G401.6 (cell line): ENCODE measurements at regions not wholly inside any gene's neighbourhood (a gene's known extent, or its start where the extent isn't known, plus 50 kb on each side); places are given as distances from the start of the nearest gene placed in this dataset.
"Not testable (repeated sequence)": the region's sequence is repeated elsewhere in the genome, so short reads cannot be mapped to it uniquely, and the experiment has no call there.

ENCODE experiments used
- FAIRE-seq: peaks from 2 replicates; lab custom pipeline; 2012; peaks lifted over from hg19 to GRCh38; lab: Jason Lieb, UNC

DNA sequence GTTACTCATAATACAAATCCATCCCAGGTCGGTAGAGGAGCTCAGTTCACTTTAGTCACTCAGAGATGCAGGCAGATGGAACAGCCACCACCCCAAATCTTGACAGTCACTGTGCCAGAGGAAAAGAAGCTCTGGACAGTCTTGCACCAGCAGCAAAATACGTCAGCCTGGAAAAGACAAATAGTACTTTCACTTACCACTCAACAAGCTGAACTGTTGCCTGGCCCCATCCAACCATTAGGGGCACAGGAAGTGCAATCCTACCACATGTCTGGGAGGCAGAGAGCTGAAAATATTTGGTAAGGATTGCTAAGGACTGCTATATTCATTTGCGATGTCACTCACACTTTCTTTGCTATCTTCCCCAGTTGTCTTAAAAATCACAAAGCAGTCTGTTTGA, 239.1 kb upstream of the TOX3 start:
- no peak for FAIRE-seq

DNA sequence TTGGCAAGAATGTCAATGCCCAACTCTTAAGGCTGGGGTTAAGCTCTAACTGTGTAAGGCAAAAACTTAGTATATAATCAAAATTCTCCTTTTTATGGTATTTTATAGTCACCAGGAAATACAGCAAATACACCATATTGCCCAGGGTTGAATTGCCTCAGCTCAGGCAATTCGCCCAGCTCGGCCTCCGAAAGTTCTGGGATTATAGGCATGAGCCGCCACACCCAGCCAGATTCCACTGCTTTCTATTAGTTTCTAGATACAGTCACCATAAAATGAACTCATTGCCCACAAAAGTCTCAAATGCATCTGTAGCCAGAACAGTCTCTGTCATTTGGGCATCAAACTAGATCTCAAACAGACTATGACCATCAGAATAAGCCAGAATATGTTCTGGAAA, 238.7 kb upstream of the TOX3 start:
- FAIRE-seq, result no peak

DNA sequence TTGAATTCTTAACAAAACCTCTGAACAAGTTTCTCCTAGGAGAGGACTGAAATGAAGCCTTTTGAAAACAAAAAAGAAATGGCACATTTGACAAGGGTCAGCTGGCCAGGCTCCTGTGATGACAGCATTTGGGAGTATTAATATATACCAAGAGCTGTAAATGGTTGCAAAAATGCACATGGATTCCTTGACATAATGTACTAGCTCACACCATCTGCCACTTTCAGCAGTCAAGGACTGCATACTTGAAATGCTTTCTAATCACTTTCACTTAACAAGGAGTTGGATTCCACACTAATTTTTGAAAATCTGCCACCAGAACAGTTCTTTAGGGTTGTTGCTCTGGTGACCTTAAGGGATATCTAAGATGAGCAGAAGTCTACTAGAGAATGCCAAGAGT, 236.7 kb upstream of the TOX3 start:
- no peak for FAIRE-seq

- FAIRE-seq, result no peak
These were observed 234.2 kb upstream of the TOX3 start for GRCh38 chr16:52781005-52781630.

DNA sequence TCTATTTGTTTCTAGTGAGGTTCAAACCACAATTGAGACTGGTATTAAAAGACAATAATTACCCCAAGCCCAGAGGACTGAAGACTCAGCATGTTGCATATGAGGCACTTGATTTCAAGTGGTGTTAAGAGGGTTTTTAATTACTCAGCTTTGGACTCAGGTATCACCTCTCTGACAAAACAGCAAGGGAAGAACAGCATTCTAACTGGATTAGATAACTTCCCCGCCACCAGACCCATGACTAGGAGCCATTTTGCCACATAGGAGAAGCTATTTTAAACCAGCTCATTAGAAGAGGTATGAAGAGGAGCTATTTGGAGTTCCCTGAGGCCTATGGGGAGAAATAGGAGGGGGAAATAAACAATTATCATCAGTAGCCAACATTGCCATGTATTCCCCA, 226.1 kb upstream of the TOX3 start:
- no peak for FAIRE-seq

GRCh38 chr16:52770828-52771227, 223.9 kb upstream of the TOX3 start:
- no peak for FAIRE-seq

DNA sequence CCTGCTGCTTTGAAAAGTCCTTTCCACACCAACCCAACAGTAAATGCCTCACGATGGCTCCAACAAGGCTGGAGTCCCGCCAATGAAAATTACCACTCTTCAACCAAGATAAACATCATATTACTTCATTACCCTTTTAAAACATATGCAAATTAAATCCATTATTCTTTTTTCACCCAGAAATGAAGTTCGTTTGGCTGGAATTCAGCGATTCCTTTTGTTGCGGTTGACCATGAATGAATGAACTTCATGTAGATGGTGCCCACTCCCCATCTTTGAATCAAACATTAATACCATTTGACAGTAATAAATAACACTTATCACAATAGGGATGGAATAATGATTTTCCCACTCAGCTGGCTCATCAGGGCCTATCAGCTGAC, 211.5 kb upstream of the TOX3 start:
- no peak for FAIRE-seq

- no peak for FAIRE-seq
These were observed 211.0 kb upstream of the TOX3 start for GRCh38 chr16:52757746-52758472.

DNA sequence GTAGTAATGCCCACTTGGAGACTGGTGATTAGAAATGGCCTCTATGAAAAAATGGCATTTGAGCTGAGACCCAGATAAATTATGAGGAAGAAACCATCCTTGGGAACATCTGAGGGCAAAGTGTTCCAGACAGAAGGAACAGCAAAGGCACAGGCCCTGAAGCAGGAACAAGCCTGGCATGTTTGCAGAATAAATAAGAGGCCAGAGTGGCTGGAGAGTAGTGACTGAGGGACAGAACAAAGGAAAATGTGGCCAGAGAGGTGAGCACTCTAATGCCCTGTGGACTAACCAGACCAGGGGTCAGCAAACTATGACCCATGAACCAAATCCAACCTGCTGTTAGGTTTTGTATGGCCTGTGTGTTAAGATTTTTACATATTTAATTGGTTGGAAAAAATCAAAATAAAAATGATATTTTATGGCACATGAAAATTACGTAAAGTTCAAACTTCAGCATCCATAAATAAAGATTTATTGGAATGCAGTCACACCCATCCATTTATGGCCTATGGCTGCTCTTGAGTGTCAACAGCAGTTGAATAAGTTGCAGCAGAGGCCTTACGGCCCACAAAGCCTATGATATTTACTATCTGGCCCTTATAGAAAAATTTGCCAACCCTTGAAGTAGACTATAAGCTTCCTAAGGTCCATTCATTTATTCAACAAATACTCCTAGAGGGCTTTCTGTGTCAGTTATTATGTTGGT, 210.0 kb upstream of the TOX3 start:
- no peak for FAIRE-seq

DNA sequence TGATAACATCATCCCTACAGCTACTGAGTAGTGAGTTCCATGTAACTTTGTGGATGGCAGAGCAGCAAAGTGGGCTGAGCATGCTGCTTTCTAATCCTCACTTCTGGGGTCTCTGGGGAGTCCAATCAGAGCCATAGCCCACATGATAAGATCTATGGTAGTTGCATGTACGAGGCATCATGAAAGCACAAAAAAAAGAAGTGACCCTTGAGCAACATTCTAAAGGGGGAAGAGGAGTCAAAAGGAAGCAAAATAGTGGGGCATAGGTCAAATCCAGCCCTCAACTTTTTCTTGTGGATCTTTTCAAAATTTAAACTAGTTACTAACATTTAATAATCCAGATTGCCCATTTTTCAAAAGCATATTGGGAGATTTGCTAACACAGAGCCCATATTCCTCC, 208.5 kb upstream of the TOX3 start:
- FAIRE-seq, result no peak

GRCh38 chr16:52751035-52751434, 204.1 kb upstream of the TOX3 start:
- no peak for FAIRE-seq

- no peak for FAIRE-seq
These were observed 201.8 kb upstream of the TOX3 start for GRCh38 chr16:52748741-52749140.

- no peak for FAIRE-seq
These were observed 200.2 kb upstream of the TOX3 start for GRCh38 chr16:52747088-52747595.

GRCh38 chr16:52743707-52744106, 196.8 kb upstream of the TOX3 start:
- no peak for FAIRE-seq

DNA sequence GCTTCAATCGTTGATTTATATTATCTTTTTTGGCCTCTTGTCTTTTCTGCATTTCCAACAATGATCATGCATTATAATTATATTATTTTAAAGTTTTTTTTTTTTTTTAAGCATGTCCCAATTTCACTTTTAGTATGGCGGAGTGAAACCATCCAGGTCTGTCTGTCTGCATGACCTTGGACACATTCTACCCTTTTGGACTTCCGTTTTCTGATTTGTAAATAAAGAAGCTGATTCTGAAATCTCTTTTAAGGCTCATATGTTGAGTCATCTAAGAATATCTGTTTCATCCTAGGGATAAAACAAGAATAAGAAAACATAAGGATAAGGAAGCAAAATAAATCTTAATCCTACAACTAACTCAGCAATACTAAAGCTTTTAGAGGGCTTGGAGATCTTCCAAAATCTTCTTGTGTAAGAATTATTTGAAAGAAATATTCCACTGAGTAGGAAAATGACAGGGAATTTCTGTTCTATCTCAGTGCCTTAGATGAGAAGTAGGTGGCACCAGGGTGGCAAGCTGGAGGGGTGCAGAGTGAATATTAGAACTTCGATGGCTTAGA, 195.7 kb upstream of the TOX3 start:
- no peak for FAIRE-seq

- FAIRE-seq, result no peak
These were observed 195.1 kb upstream of the TOX3 start for GRCh38 chr16:52742052-52742451.

DNA sequence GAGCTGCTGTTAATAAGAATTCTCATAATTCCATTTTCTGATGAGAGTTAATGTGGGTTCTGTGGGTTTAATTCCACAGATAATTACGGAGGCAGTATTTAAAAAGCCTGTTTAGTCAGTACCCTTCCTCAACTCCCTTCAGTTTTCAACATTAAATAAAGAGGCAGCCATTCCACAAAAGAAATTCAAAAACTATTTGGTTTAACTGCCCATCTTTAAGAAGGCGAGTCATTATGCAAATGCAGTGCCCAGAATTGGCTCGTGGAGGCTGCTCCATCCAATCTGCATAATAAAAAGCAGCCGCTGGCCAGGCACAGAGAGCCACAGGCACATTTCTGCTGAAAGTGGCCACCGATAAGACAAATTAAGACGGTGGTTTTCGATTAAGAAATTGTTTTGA, 194.4 kb upstream of the TOX3 start:
- FAIRE-seq, result no peak

GRCh38 chr16:52740766-52741165, 193.8 kb upstream of the TOX3 start:
- FAIRE-seq, result no peak

GRCh38 chr16:52740333-52740732, 193.4 kb upstream of the TOX3 start:
- no peak for FAIRE-seq

- not testable (repeated sequence) for FAIRE-seq
These were observed 192.0 kb upstream of the TOX3 start for GRCh38 chr16:52738992-52739391.

DNA sequence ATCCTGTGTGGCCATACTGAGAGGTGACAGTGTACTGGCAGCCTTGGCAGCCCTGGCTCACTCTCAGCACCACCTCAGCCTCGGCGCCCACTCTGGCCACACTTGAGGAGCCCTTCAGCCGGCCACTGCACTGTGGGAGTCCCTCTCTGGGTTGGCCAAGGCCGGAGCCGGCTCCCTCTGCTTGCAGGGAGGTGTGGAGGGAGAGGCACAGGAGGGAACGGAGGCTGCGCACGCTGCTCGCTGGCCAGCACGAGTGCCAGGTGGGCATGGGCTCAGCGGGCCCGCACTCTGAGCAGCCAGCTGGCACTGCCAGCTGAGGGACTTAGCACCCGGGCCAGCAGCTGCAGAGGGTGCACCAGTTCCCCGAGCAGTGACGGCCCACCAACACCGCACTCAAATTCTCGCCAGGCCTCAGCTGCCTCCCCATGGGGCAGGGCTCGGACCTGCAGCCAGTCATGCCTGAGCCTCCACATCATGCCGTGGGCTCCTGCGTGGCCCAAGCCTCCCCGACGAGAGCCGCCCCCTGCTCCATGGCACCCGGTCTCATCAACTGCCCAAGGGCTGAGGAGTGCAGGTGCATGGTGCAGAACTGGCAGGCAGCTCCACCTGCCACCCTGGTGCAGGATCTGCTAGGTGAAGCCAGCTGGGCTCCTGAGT, 184.4 kb upstream of the TOX3 start:
- no peak for FAIRE-seq

DNA sequence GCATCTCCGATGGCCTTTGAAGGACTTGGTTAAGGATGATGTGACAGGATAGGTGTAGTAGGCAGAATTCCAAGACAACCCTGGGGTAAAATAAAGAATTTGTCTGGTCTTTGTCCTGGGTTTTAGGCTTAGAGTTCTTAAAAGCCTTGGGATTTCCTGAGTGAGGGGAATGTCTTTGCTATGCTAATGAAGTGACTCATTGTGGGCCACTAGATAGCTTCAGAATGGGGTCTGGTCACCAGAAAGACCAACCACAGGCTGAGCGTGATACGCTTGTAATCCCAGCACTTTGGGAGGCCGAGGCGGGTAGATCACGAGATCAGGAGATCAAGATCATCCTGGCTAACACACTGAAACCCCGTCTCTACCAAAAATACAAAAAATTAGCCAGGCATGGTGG, 182.8 kb upstream of the TOX3 start:
- no peak for FAIRE-seq

GRCh38 chr16:52727849-52728248, 180.9 kb upstream of the TOX3 start:
- FAIRE-seq, result no peak
